Muscle of back (tissue), 3 donors: ENCODE measurements at regions not wholly inside any gene's neighbourhood (a gene's known extent, or its start where the extent isn't known, plus 50 kb on each side); places are given as distances from the start of the nearest gene placed in this dataset.

Experiments
- DNase-seq, 3 donors: peaks; one replicate each; pipeline versions ENCODE4 v3.0.0 to v3.0.0-alpha.2; 2013

DNA sequence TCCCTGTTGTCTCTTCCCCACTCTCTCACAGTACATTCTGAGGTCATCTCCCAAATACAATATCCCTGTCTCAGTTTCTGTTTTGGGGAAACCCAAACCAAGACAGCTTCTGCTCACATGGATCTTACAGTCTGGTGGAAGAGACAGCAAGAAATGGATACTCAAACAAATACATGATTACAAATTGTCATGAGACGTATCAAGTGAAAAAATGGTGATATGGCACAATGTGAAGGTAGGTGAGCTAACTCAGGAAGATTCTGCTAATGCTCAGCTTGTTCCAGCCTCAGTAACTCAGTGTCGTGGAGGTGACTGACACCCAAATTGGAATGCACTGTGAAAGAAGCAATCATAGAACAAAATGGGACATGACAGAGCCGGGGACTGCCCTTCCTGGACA lies 68.3 kb downstream of the CHST1 start:
- DNase-seq = no peak

DNA sequence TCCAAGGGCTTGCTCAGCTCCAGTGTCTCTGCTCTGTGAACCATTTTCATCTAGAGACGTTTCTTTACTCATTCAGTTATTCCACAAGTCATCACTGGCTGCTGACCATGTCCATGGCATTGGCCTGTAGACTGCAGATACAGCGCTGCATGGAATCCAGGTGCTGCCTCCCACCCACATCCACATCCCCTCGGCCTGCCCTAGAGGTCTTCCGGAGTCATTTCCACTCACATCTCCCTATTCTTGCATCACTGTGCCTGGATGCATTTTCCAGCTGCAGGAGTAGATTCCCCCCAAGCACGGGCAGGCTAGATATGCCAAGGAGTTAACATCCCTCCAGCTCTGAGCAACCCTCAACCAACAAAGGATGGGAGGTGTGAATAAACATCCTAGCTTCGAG lies 68.9 kb downstream of the CHST1 start:
- DNase-seq = no peak

GRCh38 chr11:45593992-45594391 lies 71.4 kb downstream of the CHST1 start:
- DNase-seq = no peak

- no peak for DNase-seq
These were observed 72.8 kb downstream of the CHST1 start for GRCh38 chr11:45592636-45593035.

DNA sequence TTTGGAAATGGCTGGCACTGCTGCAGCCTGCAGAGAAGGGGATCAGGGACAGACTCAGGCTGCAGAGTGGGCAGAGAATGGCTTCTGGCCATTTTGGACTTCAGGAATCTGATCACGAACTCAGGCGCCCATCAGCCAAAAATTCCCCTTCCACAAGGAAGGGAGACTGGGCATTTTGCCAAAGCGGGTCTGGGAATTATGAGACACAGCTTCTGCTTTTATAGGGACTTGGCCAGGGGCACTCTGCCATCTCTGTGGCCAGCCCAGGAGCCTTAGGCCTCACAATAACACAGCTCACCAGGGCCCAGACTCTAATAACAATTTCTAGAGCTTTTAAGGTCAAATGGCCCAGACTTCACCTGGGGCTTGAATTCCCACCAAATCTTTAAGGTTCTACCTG lies 74.7 kb downstream of the CHST1 start:
- no peak for DNase-seq

DNA sequence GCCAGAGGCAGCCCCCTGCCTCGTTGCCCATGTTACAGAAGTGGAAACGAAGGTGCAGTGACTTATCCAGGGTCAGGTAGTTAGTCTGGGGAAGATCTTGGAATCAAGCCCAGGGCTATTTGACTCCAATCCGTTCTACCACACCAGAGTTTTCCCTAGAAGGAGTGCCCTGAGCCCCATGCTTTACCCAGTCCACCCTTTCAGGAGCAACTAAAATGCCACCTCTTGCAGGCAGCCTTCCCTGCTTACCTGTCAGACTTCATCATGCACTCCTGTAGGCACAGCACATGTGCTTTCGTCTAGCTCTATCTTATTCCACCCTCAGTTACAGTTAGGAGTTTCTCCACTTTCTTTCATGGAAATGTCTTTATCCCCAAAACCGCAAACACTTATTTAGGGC lies 80.2 kb downstream of the CHST1 start:
- DNase-seq = no peak

GRCh38 chr11:45583981-45584566 lies 81.3 kb downstream of the CHST1 start:
- no peak for DNase-seq

DNA sequence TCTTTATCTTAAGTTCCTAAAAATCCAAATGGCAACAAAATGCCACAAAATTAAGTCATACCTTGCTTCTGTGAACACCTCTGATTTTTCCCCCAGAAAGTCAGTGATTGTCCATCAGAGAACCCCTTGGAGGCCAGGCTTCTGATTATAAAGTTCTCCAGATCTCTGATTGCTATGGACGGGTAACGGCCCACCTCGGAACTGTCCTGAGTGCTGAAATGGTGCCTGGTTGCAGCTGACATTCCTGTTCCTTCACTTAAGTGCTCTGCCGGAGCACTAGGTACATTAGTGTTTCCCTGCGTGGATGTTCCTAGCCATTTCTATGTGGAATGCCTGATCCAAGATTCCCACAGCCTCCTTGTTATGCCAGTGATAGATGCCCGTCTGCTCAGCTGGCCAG lies 85.0 kb downstream of the CHST1 start:
- DNase-seq = peak; percentile 16 to 71 (median 50)

GRCh38 chr11:45578316-45578715 lies 87.1 kb downstream of the CHST1 start:
- DNase-seq = no peak

DNA sequence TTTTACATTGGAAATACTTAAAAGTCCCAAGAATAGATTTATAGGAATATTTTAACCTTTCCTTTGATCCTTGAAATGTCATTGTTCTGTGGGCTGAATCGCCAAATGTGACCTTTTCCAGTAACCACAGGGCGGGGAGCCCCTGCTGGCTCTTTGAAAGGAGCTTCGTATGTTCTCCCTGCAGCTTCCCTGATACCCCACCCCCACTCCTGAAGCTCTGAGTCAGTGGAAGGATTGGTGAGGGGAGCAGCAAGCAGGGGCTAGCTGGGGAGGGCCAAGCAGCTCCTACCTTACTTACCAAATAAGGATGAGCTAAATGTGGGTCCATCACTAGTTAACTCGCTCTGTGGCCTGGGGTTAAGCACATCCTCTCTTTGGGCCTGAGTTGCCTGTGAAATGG lies 87.7 kb downstream of the CHST1 start:
- no peak for DNase-seq

GRCh38 chr11:45576461-45577215 lies 88.8 kb downstream of the CHST1 start:
- no peak for DNase-seq

DNA sequence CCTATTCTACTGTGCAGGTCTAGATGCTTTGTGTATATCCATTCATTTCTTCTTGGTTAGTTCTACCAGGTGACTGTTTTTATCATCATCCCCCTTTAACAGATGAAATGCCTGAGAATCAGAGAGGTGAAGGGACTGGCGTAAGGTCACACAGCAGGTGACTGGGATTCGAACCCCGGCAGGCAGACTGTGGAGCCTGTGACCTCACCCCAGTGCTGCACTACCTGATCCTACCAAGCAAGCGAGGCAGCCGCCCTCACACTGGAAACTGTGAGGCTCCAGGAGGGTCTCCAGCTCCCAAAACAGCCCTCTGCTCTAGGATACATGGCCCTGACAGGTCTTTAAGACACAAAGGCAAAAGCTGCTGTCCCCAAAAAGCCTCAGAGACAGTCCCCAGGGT lies 91.7 kb downstream of the CHST1 start:
- DNase-seq = no peak

DNA sequence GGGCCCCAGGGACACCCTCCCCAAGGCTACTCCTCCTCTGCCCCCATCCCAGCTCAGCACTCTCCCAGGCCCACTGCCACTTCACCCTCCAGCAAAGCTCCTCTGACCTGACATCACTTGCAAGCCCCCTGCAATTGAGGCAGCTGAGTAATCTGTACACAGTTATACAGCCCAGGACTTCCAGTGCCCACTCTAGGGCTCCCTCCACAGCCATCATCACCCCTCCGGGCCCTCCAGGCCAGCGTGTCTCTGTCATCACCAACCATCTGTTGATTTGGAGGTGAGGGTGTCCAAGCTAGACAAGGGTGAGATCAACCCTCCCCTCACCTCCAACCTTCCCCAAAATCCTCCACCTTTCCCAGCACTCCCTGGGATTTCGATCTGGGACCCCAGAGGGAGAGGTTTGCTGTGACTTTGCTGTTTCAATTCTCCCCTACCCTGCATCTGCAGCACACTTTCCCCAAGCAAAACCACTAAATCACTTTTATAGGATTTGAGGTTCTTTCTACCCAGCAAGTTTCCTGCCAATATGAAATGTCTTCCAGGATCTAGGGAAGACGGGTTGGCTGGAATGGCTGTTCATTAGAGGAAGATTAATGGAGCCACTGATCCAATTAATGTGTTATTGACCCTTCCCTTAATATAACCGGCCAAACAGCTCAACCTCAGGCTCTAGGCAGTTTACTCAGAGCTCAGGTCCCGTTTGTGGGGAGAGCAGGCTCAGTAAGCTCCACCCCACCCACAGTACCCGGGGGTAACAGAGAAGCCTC lies 92.9 kb downstream of the CHST1 start:
- DNase-seq = no peak

- DNase-seq = no peak
These were observed 95.6 kb downstream of the CHST1 start for GRCh38 chr11:45569776-45570175.

GRCh38 chr11:45568049-45568448 lies 97.4 kb downstream of the CHST1 start:
- peak; percentile 22 to 73 (median 27) for DNase-seq

DNA sequence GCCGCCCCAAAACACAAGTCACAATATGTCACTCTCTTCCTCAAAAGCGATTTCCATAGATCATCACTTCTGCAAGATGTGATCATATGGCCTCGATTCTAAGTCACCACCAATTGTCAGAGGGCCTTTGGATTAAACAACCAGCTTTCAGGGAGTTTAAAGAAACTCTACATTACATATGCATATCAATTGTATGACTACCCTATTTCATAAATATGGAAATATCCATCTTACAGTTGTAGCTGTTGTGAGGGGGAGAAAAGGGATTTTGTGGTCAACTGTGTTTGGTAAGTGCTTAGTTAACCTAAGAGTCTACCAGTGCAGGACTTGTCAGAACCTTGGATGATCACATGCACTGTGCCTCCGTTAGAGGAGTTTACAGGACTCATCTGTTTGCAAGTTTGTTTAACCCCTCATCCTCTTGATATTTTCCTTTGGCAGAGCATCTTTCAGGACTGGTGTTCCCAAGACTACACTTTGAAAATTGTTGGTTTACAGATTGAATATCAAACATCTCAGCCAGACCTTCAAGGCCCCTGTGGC lies 99.9 kb downstream of the CHST1 start:
- DNase-seq = no peak

GRCh38 chr11:45563810-45564209 lies 101.6 kb downstream of the CHST1 start:
- no peak for DNase-seq

GRCh38 chr11:45563171-45563570 lies 102.3 kb downstream of the CHST1 start:
- no peak for DNase-seq

- peak in 1 of 3 donors; percentile 63 for DNase-seq
These were observed 104.5 kb downstream of the CHST1 start for GRCh38 chr11:45560913-45561281.

GRCh38 chr11:45560155-45560912 lies 105.1 kb downstream of the CHST1 start:
- DNase-seq = peak; percentile 65 to 81 (median 72)

- no peak for DNase-seq
These were observed 108.3 kb downstream of the CHST1 start for GRCh38 chr11:45556851-45557707.
